Natural killer cell treated with Interleukin-12 subunit alpha and Interleukin-12 subunit beta and Interleukin-15 and Interleukin-18, amount 100 ng/mL, for 72 hours (primary cell): ENCODE measurements at regions not wholly inside any gene's neighbourhood (a gene's known extent, or its start where the extent isn't known, plus 50 kb on each side); places are given as distances from the start of the nearest gene placed in this dataset.

Source experiments
- ATAC-seq, 2 donors: fragments of 150-1000 bp; cut with Tn5 transposase in 1 of 2; sonication (Bioruptor Pico), chemical (Tn5 transposase) in 1 of 2; 2 replicates each; pipeline ENCODE4 v1.10.0; 2021
- DNase-seq: peaks from one replicate; pipeline ENCODE4 v3.0.0; 2022; ENCODE audit warnings: low spot score
- H3K27ac Mint-ChIP-seq, 2 donors: 1 replicate in 1 of 2; 2 replicates in 1 of 2; pipeline ENCODE4 v1.8.0; 2022; ENCODE audit warnings: mixed read lengths in 2 of 2, mild to moderate bottlenecking in 1 of 2, moderate library complexity in 1 of 2
- H3K27me3 Mint-ChIP-seq, 2 donors: 1 replicate in 1 of 2; 2 replicates in 1 of 2; pipeline ENCODE4 v1.8.0; 2022; ENCODE audit warnings: mixed read lengths in 2 of 2
- H3K36me3 Mint-ChIP-seq: one replicate; pipeline ENCODE4 v1.8.0; 2022; ENCODE audit warnings: mixed read lengths
- H3K4me1 Mint-ChIP-seq, 2 donors: 1 replicate in 1 of 2; 2 replicates in 1 of 2; pipeline ENCODE4 v1.8.0; 2022; ENCODE audit warnings: low read depth in 2 of 2, mixed read lengths in 2 of 2, mild to moderate bottlenecking in 1 of 2
- H3K4me3 Mint-ChIP-seq: one replicate; pipeline ENCODE4 v1.8.0; 2022; ENCODE audit warnings: mixed read lengths
- H3K9me3 Mint-ChIP-seq: 2 replicates; pipeline ENCODE4 v1.8.0; 2022; ENCODE audit warnings: mixed read lengths

DNA sequence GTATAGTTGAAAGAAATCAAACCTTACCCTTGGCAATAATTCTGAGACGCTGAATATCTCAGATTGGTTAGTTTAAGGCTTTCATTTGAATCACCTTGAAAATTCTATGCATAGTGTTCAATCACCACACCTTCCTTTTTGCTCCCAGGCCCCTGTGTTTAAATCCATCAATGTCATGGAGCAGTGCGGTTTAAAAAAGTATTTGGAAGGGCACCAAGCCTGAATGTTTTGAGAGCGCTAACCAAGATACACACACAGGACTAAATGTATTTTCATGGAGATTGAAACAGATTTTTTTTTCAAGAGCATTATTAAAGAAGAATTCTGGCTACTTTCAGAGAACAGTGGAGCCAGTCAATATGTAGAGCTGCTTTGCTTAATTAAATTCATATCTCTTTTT, 195.7 kb downstream of the CENPW start:
- no peak for DNase-seq
- Mint-ChIP-seq H3K9me3 (peaks cover 7% of the 10 kb centered on the region), H3K4me1 (no peaks in the 10 kb centered on the region), H3K36me3 (no peaks in the 10 kb centered on the region), H3K4me3 (no peak overlapping the region), H3K27ac (no peak overlapping the region), H3K27me3 (no peaks in the 10 kb centered on the region)
- no peak for ATAC-seq

DNA sequence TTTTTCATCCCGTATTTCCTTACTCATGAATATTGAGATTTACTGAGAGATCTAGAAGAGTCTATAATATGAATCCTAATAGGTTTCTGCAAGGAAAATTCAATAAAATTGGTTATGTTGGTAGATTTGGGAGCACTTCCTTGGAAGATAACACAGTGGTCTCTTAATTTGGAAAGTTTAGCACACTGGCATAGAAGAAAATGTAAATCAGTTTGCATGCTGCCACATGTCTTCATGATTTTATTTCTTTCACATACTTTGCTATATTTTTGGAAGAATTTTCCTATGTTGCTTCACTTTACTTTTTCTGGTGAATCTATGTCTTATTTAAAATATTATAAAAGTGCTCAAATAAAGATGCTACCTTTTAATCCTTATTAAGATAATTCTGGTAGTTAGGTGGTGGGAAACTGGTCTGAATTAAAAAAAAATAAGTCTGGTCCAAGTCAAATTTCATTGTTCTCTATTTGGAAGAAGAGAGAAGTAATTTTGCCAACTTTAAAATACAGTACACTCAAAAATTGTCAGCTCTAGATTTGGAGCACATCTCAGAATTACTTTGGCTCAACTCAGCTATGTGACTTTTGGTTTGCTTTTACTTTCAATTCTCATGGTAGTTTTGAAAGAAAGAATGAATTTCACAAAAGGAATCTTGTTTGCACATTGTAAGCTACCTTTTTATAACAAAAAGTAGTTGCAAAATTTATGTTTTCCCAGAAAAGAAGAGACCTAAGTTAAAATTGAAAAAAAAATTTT, 197.3 kb downstream of the CENPW start:
- Mint-ChIP-seq H3K27ac (no peak overlapping the region), H3K36me3 (no peaks in the 10 kb centered on the region), H3K9me3 (peaks cover 6% of the 10 kb centered on the region), H3K4me1 (no peaks in the 10 kb centered on the region), H3K27me3 (no peaks in the 10 kb centered on the region), H3K4me3 (no peak overlapping the region)
- ATAC-seq (no peak), DNase-seq (no peak)

DNA sequence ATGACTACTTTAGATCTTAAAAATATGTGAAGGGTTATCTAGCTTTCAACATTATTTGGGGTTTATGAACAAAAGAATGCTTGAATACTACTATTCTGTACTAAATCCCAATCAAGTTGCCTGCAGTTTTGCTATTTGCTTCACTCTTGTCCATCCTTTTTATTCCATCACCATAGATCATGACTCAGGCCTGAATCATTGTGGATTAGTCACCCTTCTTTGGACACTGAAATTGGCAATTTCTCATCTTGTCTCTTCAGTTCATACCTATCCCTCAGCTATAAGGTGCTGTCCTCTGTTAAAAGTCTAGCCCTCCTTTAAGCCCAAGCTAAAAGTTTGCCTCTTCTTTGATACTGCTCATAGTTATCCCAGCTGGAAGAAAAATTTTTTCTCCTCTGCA, 199.1 kb downstream of the CENPW start:
- H3K27ac Mint-ChIP-seq, result no peak overlapping the region
- ATAC-seq, result no peak
- H3K36me3 Mint-ChIP-seq, result no peaks in the 10 kb centered on the region
- H3K4me1 Mint-ChIP-seq, result no peaks in the 10 kb centered on the region
- no peaks in the 10 kb centered on the region for H3K27me3 Mint-ChIP-seq
- H3K4me3 Mint-ChIP-seq, result no peak overlapping the region
- DNase-seq, result no peak
- peaks cover 7% of the 10 kb centered on the region for H3K9me3 Mint-ChIP-seq

DNA sequence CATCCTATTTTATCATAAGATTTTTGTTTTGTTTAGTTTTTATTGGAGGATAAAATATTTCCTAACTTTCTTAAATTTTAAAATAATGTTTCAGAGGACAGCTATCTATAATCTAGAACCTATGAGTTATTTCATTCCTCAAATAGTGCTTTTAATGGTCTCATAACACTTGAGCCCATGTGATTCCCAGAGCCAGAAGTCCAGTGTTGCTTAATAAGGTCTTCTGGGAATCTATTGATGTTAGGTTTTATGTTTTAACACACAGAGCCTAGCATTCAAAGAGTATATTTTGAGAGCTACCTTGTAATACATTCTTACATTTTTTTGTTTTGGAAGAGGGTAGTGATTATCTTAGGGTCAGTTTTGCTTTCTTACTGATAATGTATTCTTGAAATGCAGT, 200.2 kb downstream of the CENPW start:
- no peaks in the 10 kb centered on the region for H3K4me1 Mint-ChIP-seq
- H3K36me3 Mint-ChIP-seq, result no peaks in the 10 kb centered on the region
- peaks cover 9% of the 10 kb centered on the region for H3K9me3 Mint-ChIP-seq
- ATAC-seq, result no peak
- H3K27ac Mint-ChIP-seq, result no peak overlapping the region
- no peaks in the 10 kb centered on the region for H3K27me3 Mint-ChIP-seq
- DNase-seq, result no peak
- no peak overlapping the region for H3K4me3 Mint-ChIP-seq

DNA sequence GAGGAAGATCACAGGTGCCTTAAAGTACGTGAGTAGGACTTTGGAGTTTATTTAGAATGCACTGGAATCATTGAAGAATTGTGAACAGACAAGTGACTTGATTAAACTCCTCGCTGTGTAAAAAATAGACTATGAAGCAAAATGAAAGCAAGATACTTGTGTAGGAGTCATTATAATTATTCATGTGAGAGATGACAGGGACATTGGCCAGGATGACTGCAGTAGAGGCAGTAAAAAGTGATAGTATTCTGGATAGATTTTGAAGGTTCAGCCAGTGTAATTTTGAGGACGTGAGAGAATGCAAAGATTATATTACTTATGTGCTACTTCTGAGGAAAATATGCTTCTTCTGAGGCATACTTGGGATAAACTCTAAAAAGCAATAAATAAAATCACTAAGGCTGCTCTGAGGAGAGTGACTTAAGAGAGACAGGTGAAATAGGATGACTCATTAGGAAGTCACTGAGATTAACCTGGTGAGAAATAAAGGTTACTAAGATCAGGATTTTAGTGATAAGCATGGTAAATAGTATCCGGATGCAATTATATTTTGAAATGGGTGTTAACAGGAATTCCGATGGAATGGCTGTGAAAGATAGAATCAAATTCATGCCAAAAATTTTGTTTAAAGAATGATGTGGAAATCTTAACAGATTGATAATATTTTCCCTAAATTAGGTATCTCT, 202.0 kb downstream of the CENPW start:
- Mint-ChIP-seq H3K36me3 (no peaks in the 10 kb centered on the region), H3K4me3 (no peak overlapping the region), H3K4me1 (no peaks in the 10 kb centered on the region), H3K27ac (no peak overlapping the region), H3K27me3 (no peaks in the 10 kb centered on the region), H3K9me3 (peaks cover 9% of the 10 kb centered on the region)
- DNase-seq (no peak), ATAC-seq (no peak)

DNA sequence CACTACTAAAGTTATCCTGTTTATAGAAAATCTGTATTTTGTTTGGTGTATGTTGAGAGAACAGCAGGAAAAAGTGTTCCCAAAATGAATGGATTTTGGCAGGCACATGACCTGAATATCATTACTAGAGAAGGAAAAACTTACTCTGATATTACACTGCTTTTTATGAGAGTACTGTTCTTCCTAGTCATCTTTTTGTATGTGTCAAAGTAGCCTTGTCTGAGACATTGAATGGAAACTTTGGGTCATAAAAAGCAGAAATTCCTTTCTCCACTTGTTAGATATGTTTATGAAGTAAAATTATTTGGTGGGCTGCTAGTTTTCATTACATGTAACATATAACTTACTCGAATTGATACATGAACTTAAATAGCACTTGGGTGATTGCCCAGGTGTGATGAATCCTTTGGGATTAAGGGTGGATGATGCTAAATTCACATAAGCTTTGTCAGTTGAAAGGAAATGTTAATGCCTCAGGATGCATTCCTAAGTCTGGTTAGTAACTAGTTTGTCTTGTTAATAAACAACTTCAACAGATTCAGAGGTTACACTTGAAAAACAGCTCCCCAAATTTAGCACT, 206.7 kb downstream of the CENPW start:
- DNase-seq (no peak), ATAC-seq (no peak)
- H3K4me3 Mint-ChIP-seq, result no peak overlapping the region
- peaks cover 20% of the 10 kb centered on the region for H3K9me3 Mint-ChIP-seq
- no peaks in the 10 kb centered on the region for H3K27me3 Mint-ChIP-seq
- no peaks in the 10 kb centered on the region for H3K4me1 Mint-ChIP-seq
- H3K27ac Mint-ChIP-seq, result no peak overlapping the region
- H3K36me3 Mint-ChIP-seq, result no peaks in the 10 kb centered on the region

DNA sequence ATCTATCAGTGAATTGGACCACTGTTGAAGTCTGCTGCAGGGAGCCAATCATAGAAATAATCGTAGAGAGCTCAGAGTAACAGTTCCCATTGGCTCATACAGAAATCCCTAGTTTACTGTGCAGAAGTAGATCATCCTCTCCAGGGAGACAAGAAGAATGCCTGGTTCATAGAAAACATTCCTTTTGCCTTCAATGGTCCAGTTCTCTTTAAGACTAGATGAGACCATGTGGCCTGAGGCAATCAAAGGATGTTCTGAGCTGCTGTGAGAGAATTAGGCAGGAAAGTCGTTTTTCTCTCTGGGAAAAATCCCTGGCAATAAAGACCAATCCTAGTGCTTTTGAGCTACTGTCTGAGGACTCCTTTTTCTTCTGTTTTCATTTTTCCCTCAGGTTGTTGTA, 208.4 kb downstream of the CENPW start:
- Mint-ChIP-seq H3K27ac (no peak overlapping the region), H3K4me1 (no peaks in the 10 kb centered on the region), H3K27me3 (no peaks in the 10 kb centered on the region), H3K36me3 (no peaks in the 10 kb centered on the region), H3K9me3 (peaks cover 17% of the 10 kb centered on the region), H3K4me3 (no peak overlapping the region)
- no peak for DNase-seq
- no peak for ATAC-seq

DNA sequence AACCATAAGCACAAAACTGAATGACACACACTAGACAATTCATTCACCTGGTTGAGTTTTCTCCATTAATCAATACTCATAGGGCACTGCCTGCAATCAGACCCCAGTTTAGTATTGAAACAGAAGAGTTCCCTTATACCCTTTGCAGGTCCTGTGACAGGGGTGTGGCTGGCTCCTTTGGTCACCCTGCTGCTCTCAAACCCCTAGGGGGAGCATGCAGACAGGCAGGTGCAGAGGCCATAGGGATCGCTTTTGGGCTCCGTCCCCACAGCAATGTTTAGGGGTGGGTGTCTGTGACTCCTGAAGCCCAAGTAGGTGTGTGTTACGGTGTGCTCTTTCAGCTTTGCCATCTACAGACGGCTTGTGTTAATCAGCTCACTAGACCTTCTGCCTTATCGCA, 210.4 kb downstream of the CENPW start:
- ATAC-seq (no peak), DNase-seq (no peak)
- Mint-ChIP-seq H3K36me3 (no peaks in the 10 kb centered on the region), H3K9me3 (peaks cover 14% of the 10 kb centered on the region), H3K27ac (no peak overlapping the region), H3K27me3 (no peaks in the 10 kb centered on the region), H3K4me3 (no peak overlapping the region), H3K4me1 (no peaks in the 10 kb centered on the region)

DNA sequence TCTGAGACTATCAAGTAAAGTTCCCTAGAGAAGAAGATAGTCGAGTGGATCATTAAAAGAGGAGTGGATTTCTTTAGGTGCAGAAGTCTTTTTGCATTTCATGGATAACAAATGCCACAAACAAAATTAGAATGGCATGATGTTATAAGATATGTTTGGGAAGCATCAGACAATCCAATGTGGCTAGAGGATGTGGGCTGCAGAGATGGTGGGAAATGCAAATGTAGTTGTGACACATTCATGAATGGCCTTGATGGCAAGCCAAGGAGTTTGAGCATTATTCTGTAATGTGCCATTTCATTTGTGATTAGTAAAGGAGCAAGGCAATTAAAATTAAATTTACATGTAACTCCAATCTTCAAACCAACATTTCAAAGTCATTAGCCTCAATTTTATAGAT, 211.9 kb downstream of the CENPW start:
- Mint-ChIP-seq H3K9me3 (peaks cover 17% of the 10 kb centered on the region), H3K4me3 (no peak overlapping the region), H3K36me3 (no peaks in the 10 kb centered on the region), H3K27ac (no peak overlapping the region), H3K27me3 (no peaks in the 10 kb centered on the region), H3K4me1 (no peaks in the 10 kb centered on the region)
- ATAC-seq, result no peak
- DNase-seq, result no peak

DNA sequence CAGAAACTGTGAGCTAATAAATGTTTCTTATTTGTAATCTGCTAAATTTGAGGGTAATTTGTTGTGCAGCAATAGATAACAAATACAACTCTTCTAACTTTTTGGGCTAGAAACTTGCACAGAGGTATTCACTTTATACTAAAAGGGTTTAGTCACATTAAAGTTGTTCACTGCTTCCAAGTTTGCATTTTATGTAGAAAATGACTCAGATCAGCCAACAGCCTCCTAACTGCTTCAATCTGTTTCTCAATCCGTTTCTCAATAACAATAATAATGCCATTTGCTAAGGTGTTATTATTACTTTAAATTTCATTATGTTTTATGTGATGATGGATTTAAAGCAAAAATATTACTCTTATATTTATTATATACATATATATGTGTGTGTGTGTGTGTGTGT, 213.9 kb downstream of the CENPW start:
- Mint-ChIP-seq H3K36me3 (no peaks in the 10 kb centered on the region), H3K27me3 (no peaks in the 10 kb centered on the region), H3K27ac (no peak overlapping the region), H3K4me1 (no peaks in the 10 kb centered on the region), H3K9me3 (peaks cover 9% of the 10 kb centered on the region), H3K4me3 (no peak overlapping the region)
- no peak for ATAC-seq
- DNase-seq, result no peak

DNA sequence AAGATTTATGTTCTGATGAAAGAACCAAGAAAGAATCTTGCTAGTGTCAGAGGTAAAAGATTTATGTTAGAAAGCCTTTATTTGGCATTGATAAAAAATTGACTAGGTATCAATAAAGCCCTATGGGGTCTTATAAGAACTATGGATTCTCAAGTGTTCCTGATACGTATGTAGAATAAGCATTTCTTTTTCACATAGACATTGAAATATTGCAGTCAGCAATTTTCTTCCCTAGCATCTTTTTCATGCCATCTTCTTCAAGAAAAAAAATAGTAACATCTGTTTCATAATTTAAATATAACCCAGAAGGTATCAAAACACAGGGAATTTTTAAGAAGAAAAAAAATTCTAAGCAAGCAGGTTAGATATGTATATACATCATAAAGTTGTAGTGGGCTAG, 230.6 kb downstream of the CENPW start:
- Mint-ChIP-seq H3K4me1 (no peaks in the 10 kb centered on the region), H3K36me3 (peaks cover 5% of the 10 kb centered on the region), H3K4me3 (no peak overlapping the region), H3K27me3 (no peaks in the 10 kb centered on the region), H3K27ac (no peak overlapping the region), H3K9me3 (peaks cover 13% of the 10 kb centered on the region)
- DNase-seq, result no peak
- ATAC-seq, result no peak

DNA sequence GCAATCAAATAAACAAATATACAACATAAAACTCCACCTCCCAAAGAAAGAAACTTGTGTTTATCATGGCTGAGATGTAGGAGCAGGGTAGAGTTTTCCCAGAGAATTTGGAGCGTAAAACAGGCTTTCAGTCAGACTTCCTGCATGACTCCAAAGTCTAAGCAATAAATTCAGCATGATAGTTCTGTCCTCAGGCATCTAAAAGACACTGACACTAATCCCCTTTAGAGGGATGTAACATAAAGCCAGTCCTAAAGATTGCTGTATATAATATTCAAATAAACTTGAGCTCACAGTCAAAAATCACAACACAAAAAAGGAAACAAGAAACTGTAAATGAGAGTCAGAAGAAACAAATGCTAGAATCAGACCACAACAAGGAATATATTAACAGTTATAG, 234.4 kb downstream of the CENPW start:
- no peak overlapping the region for H3K27ac Mint-ChIP-seq
- DNase-seq (no peak), ATAC-seq (no peak)
- H3K4me3 Mint-ChIP-seq, result no peak overlapping the region
- peaks cover 5% of the 10 kb centered on the region for H3K36me3 Mint-ChIP-seq
- no peaks in the 10 kb centered on the region for H3K27me3 Mint-ChIP-seq
- H3K9me3 Mint-ChIP-seq, result peaks cover 13% of the 10 kb centered on the region
- H3K4me1 Mint-ChIP-seq, result no peaks in the 10 kb centered on the region

DNA sequence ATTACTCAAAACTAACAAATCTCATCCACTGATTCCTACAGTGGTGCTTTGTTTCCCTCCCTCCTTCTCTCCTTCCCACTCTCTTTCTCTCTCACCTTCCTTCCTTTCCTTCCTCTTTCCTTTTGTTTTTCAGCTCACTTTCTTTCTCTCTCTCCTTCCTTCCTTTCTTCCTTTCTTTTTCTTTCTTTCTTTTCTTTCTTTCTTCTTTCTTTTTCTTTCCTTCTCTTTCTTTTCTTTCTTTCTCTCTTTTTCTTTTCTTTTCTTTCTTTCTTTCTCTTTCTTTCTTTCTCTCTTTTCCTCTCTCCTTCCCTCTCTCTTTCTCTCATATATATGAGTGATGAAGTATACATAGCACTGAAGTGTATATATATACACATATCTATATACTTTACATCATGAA, 241.4 kb downstream of the CENPW start:
- H3K4me3 Mint-ChIP-seq, result no peak overlapping the region
- no peaks in the 10 kb centered on the region for H3K27me3 Mint-ChIP-seq
- ATAC-seq (no peak), DNase-seq (no peak)
- H3K9me3 Mint-ChIP-seq, result peaks cover 9% of the 10 kb centered on the region
- no peak overlapping the region for H3K27ac Mint-ChIP-seq
- H3K36me3 Mint-ChIP-seq, result peaks cover 4% of the 10 kb centered on the region
- H3K4me1 Mint-ChIP-seq, result no peaks in the 10 kb centered on the region

DNA sequence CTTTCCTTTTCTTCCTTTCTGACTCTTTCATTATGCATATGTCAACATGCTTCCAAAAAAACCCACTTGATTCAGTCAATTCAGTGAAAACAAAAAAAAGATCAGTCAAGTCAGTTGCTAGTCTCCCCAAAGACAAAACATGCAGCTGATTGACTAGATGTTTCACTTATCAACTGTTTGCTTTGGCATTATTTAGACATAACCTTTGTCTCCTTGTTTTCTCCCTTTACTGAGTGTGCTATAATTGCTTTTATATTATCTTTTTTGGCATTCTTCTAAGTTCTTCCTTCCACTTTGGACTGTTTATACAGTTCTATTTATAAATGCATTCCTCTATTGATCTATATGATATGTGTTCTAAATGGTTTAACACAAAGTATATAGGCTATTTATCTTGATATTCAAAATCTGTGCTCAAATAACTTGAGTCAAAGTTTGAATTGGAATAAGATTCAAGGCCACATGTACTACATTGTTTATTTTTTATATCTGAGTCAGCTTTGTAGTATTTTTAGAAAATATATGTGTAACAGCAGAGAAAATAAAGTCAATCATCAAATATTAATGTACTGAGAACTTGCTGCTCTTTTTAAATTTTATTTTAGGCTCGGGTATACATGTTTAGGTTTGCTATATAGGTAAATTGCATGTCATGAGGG, 260.5 kb downstream of the CENPW start:
- ATAC-seq (no peak), DNase-seq (no peak)
- no peaks in the 10 kb centered on the region for H3K4me1 Mint-ChIP-seq
- H3K36me3 Mint-ChIP-seq, result peaks cover 5% of the 10 kb centered on the region
- H3K4me3 Mint-ChIP-seq, result no peak overlapping the region
- H3K27ac Mint-ChIP-seq, result no peak overlapping the region
- H3K9me3 Mint-ChIP-seq, result peaks cover 11% of the 10 kb centered on the region
- no peaks in the 10 kb centered on the region for H3K27me3 Mint-ChIP-seq
